Mesenchymal stem cell (in vitro differentiated cells and primary cell): ENCODE measurements at regions not wholly inside any gene's neighbourhood (a gene's known extent, or its start where the extent isn't known, plus 50 kb on each side); places are given as distances from the start of the nearest gene placed in this dataset.

Source experiments
- DNase-seq: peaks from one replicate; pipeline ENCODE4 v3.0.0-alpha.2; 2013
- H2AFZ ChIP-seq: one replicate; pipeline ENCODE4 v1.6.1; 2013; ENCODE audit warnings: low read depth, mild to moderate bottlenecking, control low read depth, inconsistent platforms, low read length, moderate library complexity
- H2AK5ac ChIP-seq: 2 replicates; pipeline ENCODE4 v1.6.1; 2013; ENCODE audit warnings: low read length, moderate library complexity, mild to moderate bottlenecking, inconsistent platforms; ENCODE audit not compliant: severe bottlenecking
- H2BK120ac ChIP-seq: one replicate; pipeline ENCODE4 v1.6.1; 2013; ENCODE audit warnings: low read depth, mild to moderate bottlenecking, inconsistent platforms, low read length, moderate library complexity
- H2BK12ac ChIP-seq, 2 experiments: one replicate each; pipeline ENCODE4 v1.6.1; 2013; ENCODE audit warnings: inconsistent platforms in 2 of 2, low read length in 2 of 2, mild to moderate bottlenecking in 2 of 2, moderate library complexity in 2 of 2, control low read depth in 1 of 2
- H2BK15ac ChIP-seq: one replicate; pipeline ENCODE4 v1.6.1; 2013; ENCODE audit warnings: mild to moderate bottlenecking, low read depth, inconsistent platforms; ENCODE audit not compliant: poor library complexity, severe bottlenecking
- H2BK5ac ChIP-seq: 2 replicates; pipeline ENCODE4 v1.6.1; 2013; ENCODE audit warnings: low read depth, mild to moderate bottlenecking, low read length, control low read depth, inconsistent platforms; ENCODE audit not compliant: poor library complexity, severe bottlenecking
- H3K14ac ChIP-seq, 2 experiments: one replicate each; pipeline ENCODE4 v1.6.1; 2013; ENCODE audit warnings: inconsistent platforms in 2 of 2, low read length in 2 of 2, control low read depth in 1 of 2, mild to moderate bottlenecking in 1 of 2, moderate library complexity in 1 of 2
- H3K18ac ChIP-seq, 2 experiments: one replicate each; pipeline ENCODE4 v1.6.1; 2013; ENCODE audit warnings: inconsistent platforms in 2 of 2, low read length in 2 of 2, control low read depth in 1 of 2, low read depth in 1 of 2, mild to moderate bottlenecking in 1 of 2
- H3K23ac ChIP-seq, 2 experiments: one replicate each; pipeline ENCODE4 v1.6.1; 2013; ENCODE audit warnings: inconsistent platforms in 2 of 2, low read length in 2 of 2, mild to moderate bottlenecking in 2 of 2, moderate library complexity in 2 of 2, control low read depth in 1 of 2
- H3K27ac ChIP-seq: 2 replicates; pipeline ENCODE4 v1.5.1; 2013; ENCODE audit warnings: mild to moderate bottlenecking, moderate library complexity, low read length, control low read depth, inconsistent platforms; ENCODE audit not compliant: poor library complexity, severe bottlenecking
- H3K27me3 ChIP-seq, 2 experiments: 2 replicates each; pipeline versions ENCODE4 v1.6.1 to v1.7.0; 2013; ENCODE audit warnings: low read length in 2 of 2, mild to moderate bottlenecking in 2 of 2, moderate library complexity in 2 of 2, control low read depth in 1 of 2, inconsistent platforms in 1 of 2; ENCODE audit not compliant: control insufficient read depth in 1 of 2, insufficient read depth in 1 of 2
- H3K36me3 ChIP-seq, 2 experiments: 2 replicates each; pipeline versions ENCODE4 v1.6.1 to v1.7.0; 2013; ENCODE audit warnings: low read length in 2 of 2, control low read depth in 1 of 2, inconsistent platforms in 1 of 2, low read depth in 1 of 2, mild to moderate bottlenecking in 1 of 2; ENCODE audit not compliant: insufficient read depth in 2 of 2, control insufficient read depth in 1 of 2
- H3K4ac ChIP-seq, 2 experiments: one replicate each; pipeline ENCODE4 v1.6.1; 2013; ENCODE audit warnings: inconsistent platforms in 2 of 2, low read length in 2 of 2, mild to moderate bottlenecking in 2 of 2, moderate library complexity in 2 of 2, control low read depth in 1 of 2, low read depth in 1 of 2
- H3K4me1 ChIP-seq: 2 replicates; pipeline ENCODE4 v1.6.1; 2013; ENCODE audit warnings: low read depth, low read length, control low read depth; ENCODE audit not compliant: control insufficient read depth, insufficient read depth
- H3K4me2 ChIP-seq: 2 replicates; pipeline ENCODE4 v1.6.1; 2013; ENCODE audit warnings: low read length, mild to moderate bottlenecking, inconsistent platforms; ENCODE audit not compliant: poor library complexity, severe bottlenecking
- H3K4me3 ChIP-seq, 2 experiments: 2 replicates each; pipeline versions ENCODE4 v1.5.1 to v1.7.0; 2013; ENCODE audit warnings: low read length in 2 of 2, mild to moderate bottlenecking in 2 of 2, control low read depth in 1 of 2, low read depth in 1 of 2; ENCODE audit not compliant: insufficient read depth in 1 of 2
- H3K79me1 ChIP-seq: replicated peaks from 2 replicates; pipeline ENCODE4 v1.6.1; 2013; ENCODE audit warnings: mild to moderate bottlenecking, control low read depth, low read length, inconsistent platforms; ENCODE audit not compliant: poor library complexity, severe bottlenecking
- H3K9ac ChIP-seq: 2 replicates; pipeline ENCODE4 v1.7.0; 2013; ENCODE audit warnings: mild to moderate bottlenecking, low read length, moderate library complexity
- H3K9me3 ChIP-seq: 2 replicates; pipeline ENCODE4 v1.7.0; 2013; ENCODE audit warnings: mild to moderate bottlenecking, low read length; ENCODE audit not compliant: control insufficient read depth
- H4K8ac ChIP-seq: one replicate; pipeline ENCODE4 v1.6.1; 2013; ENCODE audit warnings: inconsistent platforms, mild to moderate bottlenecking, low read length, moderate library complexity
- H4K91ac ChIP-seq: one replicate; pipeline ENCODE4 v1.6.1; 2013; ENCODE audit warnings: mild to moderate bottlenecking, low read length, inconsistent platforms
- WGBS: methylation state at CpG from one replicate; pipeline ENCODE4 v1.1.7; 2013; ENCODE audit warnings: mixed read lengths; 5-methylcytosine and 5-hydroxymethylcytosine counted together

DNA sequence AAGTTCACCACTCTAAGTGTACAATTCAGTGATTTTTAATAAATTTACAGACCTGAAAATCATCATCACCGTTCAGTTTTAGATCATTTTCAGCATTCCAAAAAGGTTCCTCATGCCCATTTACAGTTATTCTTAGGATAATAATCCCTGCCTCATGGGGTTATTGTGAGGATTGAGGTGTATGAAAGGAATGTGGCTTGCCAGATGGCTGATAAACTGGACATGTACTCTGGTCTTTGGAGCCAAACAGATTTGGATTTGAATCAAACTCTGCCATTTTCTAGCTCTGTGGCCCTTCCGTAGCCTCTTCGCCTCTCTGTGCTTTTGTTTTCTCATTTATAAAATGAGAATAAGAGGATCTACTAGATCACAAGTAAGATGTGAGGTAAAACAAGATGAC, 53.9 kb upstream of the GPRC5B start:
- no peak overlapping the region for H2AK5ac ChIP-seq
- 100% methylated on average over 1 of the region's 3 CpGs for WGBS

DNA sequence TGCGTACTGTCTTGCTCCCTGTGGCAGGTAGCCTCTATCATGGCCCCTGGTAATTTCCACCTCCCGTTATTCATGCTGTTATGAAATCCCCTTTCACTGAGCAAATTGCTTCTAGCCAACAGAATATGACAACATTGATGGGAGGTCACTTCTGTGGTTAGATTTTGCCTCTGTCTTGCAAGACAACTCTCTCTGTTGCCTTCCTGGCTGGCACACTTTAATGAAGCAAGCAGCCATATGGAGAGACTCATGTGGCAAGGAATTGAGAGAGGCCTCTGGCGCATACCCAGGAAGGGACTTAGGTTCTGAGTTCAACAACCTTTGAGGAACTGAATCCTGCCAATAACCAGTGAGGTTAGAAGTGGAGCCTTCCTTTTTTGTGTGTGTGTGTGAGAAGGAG, 51.8 kb upstream of the GPRC5B start:
- Histone ChIP-seq H3K27me3 (peaks cover 3 to 18% of the 10 kb centered on the region in 2 experiments), H3K14ac (no peak overlapping the region), H3K23ac (no peak overlapping the region), H2BK12ac (no peak overlapping the region), H3K27ac (no peak overlapping the region), H3K79me1 (no peaks in the 10 kb centered on the region), H3K36me3 (no peaks in the 10 kb centered on the region), H3K4me3 (no peak overlapping the region), H3K4me2 (no peak overlapping the region), H2AFZ (no peak overlapping the region), H4K8ac (no peak overlapping the region), H2BK120ac (no peak overlapping the region), H3K18ac (no peak overlapping the region), H3K9me3 (no peaks in the 10 kb centered on the region), H3K4me1 (no peaks in the 10 kb centered on the region), H4K91ac (no peak overlapping the region), H3K4ac (no peak overlapping the region), H2BK15ac (no peak overlapping the region), H2BK5ac (no peak overlapping the region), H2AK5ac (no peak overlapping the region), H3K9ac (no peak overlapping the region)
- DNase-seq, result no peak
- 94% methylated on average over 3 of the region's 3 CpGs for WGBS

More for the DNA sequence above, 53.9 kb upstream of the GPRC5B start:
- Histone ChIP-seq H3K18ac (no peak overlapping the region), H2AFZ (no peak overlapping the region), H3K27me3 (peaks cover 2 to 4% of the 10 kb centered on the region in 2 experiments), H2BK120ac (no peak overlapping the region), H3K9me3 (no peaks in the 10 kb centered on the region), H2BK5ac (no peak overlapping the region), H3K9ac (no peak overlapping the region), H3K4ac (no peak overlapping the region), H3K4me2 (no peak overlapping the region), H3K36me3 (no peaks in the 10 kb centered on the region), H3K4me1 (no peaks in the 10 kb centered on the region), H3K14ac (no peak overlapping the region), H2BK12ac (no peak overlapping the region), H3K23ac (no peak overlapping the region), H3K27ac (no peak overlapping the region), H4K8ac (no peak overlapping the region), H4K91ac (no peak overlapping the region), H3K4me3 (no peak overlapping the region), H3K79me1 (no peaks in the 10 kb centered on the region), H2BK15ac (no peak overlapping the region)
- no peak for DNase-seq

DNA sequence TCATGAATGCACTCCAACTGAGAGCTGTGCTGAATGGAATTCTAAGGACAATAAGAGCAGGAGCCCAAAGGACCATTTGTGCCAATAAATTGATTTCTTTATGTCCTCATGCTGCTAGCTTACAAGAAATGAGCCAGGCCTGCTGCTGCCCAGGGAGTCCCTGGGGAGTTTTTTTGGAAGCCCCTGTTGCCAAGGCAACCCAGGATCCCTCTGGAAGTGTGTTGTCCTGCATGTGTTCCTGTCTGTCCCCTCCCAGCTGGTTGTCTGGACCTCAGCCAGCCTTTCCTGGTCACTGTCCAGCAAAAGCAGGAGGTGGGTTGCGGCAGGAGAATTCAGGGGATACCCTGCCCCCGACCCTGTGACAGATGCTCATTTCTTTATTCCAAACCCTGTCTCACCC, 51.0 kb upstream of the GPRC5B start:
- H4K8ac ChIP-seq, result no peak overlapping the region
- H3K27ac ChIP-seq, result no peak overlapping the region
- H3K4me1 ChIP-seq, result no peaks in the 10 kb centered on the region
- H2BK12ac ChIP-seq, result no peak overlapping the region
- H4K91ac ChIP-seq, result no peak overlapping the region
- no peak overlapping the region for H3K23ac ChIP-seq
- no peak overlapping the region for H3K14ac ChIP-seq
- H3K4me3 ChIP-seq, result no peak overlapping the region
- no peak overlapping the region for H3K4ac ChIP-seq
- no peak overlapping the region for H2BK120ac ChIP-seq
- H2BK15ac ChIP-seq, result no peak overlapping the region
- H2AFZ ChIP-seq, result no peak overlapping the region
- H2AK5ac ChIP-seq, result no peak overlapping the region
- no peaks in the 10 kb centered on the region for H3K79me1 ChIP-seq
- no peak overlapping the region for H2BK5ac ChIP-seq
- no peak overlapping the region for H3K9ac ChIP-seq
- DNase-seq, result no peak
- 63% methylated on average over 2 of the region's 2 CpGs for WGBS
- no peaks in the 10 kb centered on the region for H3K9me3 ChIP-seq
- peaks cover 3 to 19% of the 10 kb centered on the region in 2 experiments for H3K27me3 ChIP-seq
- no peak overlapping the region for H3K18ac ChIP-seq
- H3K36me3 ChIP-seq, result no peaks in the 10 kb centered on the region
- no peak overlapping the region for H3K4me2 ChIP-seq
